Esophagus muscularis mucosa (tissue), 4 donors: ENCODE measurements at regions not wholly inside any gene's neighbourhood (a gene's known extent, or its start where the extent isn't known, plus 50 kb on each side); places are given as distances from the start of the nearest gene placed in this dataset.

Source experiments
- DNase-seq: peaks from one replicate; pipeline ENCODE4 v3.0.0-alpha.2; 2017; ENCODE audit errors: extremely low spot score
- H3K27ac ChIP-seq, 4 donors: fragments of 200-600 bp; sonication (generic); replicated peaks in 1 of 4; 1 replicate in 3 of 4; 2 replicates in 1 of 4; pipeline ENCODE4 v1.5.1; 2016 to 2019; ENCODE audit warnings: mild to moderate bottlenecking in 1 of 4
- H3K27me3 ChIP-seq, 4 donors: fragments of 200-600 bp; sonication (generic); one replicate each; pipeline versions ENCODE4 v1.5.1 to v1.6.0; 2016 to 2019
- H3K36me3 ChIP-seq, 4 donors: fragments of 200-600 bp; sonication (generic); one replicate each; pipeline ENCODE4 v1.5.1; 2016 to 2019
- H3K4me1 ChIP-seq, 4 donors: fragments of 200-600 bp; sonication (generic); one replicate each; pipeline ENCODE4 v1.5.1; 2016 to 2019
- H3K4me3 ChIP-seq, 4 donors: fragments of 200-600 bp; sonication (generic); 1 replicate in 2 of 4; 2 replicates in 2 of 4; pipeline ENCODE4 v1.5.1; 2016 to 2019; ENCODE audit warnings: mild to moderate bottlenecking in 4 of 4, moderate library complexity in 1 of 4
- H3K9me3 ChIP-seq, 4 donors: fragments of 200-600 bp; sonication (generic); 1 replicate in 3 of 4; 2 replicates in 1 of 4; pipeline ENCODE4 v1.5.1; 2016 to 2019
- EP300 ChIP-seq: sonication (generic); formaldehyde crosslinking; IDR thresholded peaks from one replicate; pipeline ENCODE4 v1.6.1; 2017; ENCODE audit warnings: antibody characterized with exemption
- POLR2A ChIP-seq: fragments of 450-650 bp; IDR thresholded peaks from one replicate; pipeline ENCODE4 v1.6.1; 2017; ENCODE audit warnings: antibody characterized with exemption, moderate library complexity, mild to moderate bottlenecking, low read depth
- POLR2AphosphoS5 ChIP-seq, 2 donors: sonication (generic); formaldehyde crosslinking; IDR thresholded peaks; one replicate each; pipeline ENCODE4 v1.6.1; 2017; ENCODE audit warnings: antibody characterized with exemption in 2 of 2
- WGBS: methylation state at CpG from one replicate; pipeline ENCODE4 v1.1.5; 2018; 5-methylcytosine and 5-hydroxymethylcytosine counted together
- intact Hi-C: fragments of 100-400 bp; cut with DNase I; formaldehyde crosslinking; loops from one replicate; pipeline ENCODE4 v1.15.1; 2023
- TF ChIP-seq, protein P1 (sequence below), 3 experiments: fragments of 200-600 bp in 2 of 3; fragments of 450-650 bp in 1 of 3; sonication (generic) in 2 of 3; IDR thresholded peaks; one replicate each; pipeline ENCODE4 v1.5.1; 2017 to 2019; ENCODE audit warnings: antibody characterized with exemption in 3 of 3, mild to moderate bottlenecking in 2 of 3, moderate library complexity in 1 of 3

DNA sequence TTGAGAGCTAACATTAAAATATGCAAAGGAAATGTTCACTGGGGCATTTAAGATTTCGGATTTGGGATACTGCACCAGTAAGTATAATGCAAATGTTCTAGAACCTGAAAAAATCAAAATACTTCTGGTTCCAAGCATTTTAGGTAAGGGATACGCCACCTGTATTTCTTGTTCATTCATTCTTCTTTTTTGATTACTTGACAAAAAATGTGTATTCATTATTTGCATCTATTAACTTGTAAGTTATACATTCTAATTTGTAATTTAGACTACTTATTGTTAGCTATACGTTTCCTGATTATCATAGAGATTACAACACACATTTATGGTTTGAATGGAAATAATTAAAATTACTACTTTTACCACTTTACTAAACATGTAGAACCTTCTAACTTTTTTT is 486.9 kb downstream of the SOX5 start:
- Histone ChIP-seq H3K4me3 (no peak overlapping the region), H3K4me1 (no peaks in the 10 kb centered on the region), H3K36me3 (no peaks in the 10 kb centered on the region), H3K27ac (no peak overlapping the region), H3K9me3 (peaks cover 0 to 34% (median 12%) of the 10 kb centered on the region in 4 donors), H3K27me3 (no peaks in the 10 kb centered on the region)
- intact Hi-C loops = no loop called here
- TF ChIP-seq POLR2A (no peak), POLR2AphosphoS5 (IDR thresholded peaks at IDR 0.05) (no peak), EP300 (no peak)
- TF ChIP-seq, protein P1, sequence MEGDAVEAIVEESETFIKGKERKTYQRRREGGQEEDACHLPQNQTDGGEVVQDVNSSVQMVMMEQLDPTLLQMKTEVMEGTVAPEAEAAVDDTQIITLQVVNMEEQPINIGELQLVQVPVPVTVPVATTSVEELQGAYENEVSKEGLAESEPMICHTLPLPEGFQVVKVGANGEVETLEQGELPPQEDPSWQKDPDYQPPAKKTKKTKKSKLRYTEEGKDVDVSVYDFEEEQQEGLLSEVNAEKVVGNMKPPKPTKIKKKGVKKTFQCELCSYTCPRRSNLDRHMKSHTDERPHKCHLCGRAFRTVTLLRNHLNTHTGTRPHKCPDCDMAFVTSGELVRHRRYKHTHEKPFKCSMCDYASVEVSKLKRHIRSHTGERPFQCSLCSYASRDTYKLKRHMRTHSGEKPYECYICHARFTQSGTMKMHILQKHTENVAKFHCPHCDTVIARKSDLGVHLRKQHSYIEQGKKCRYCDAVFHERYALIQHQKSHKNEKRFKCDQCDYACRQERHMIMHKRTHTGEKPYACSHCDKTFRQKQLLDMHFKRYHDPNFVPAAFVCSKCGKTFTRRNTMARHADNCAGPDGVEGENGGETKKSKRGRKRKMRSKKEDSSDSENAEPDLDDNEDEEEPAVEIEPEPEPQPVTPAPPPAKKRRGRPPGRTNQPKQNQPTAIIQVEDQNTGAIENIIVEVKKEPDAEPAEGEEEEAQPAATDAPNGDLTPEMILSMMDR (IDR thresholded peaks at IDR 0.05) = no peak
- 51% methylated on average over 3 of the region's 3 CpGs for WGBS
- DNase-seq = no peak

DNA sequence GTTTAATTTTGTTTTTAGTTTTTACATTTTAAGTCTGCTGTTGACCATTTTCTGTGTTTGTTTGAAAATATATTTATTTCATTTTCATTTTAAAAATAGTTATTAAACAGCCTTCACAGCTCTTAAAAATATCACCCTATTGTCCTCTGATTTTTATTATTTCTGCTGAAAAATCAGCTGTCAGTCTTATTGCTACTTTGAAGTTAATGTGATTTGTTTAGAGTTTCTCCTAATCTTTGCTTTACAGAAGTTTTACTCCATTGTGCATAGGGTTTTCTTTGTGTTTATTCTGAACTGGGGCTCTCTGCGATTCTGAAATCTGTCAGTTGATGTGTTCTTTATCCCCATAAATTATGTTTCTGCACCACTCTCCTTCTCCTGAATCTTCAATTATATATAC is 486.3 kb downstream of the SOX5 start:
- no peak for DNase-seq
- WGBS = 77% methylated on average over 1 of the region's 1 CpG
- H3K4me1 ChIP-seq = no peaks in the 10 kb centered on the region
- peaks cover 0 to 34% (median 12%) of the 10 kb centered on the region in 4 donors for H3K9me3 ChIP-seq
- no peak overlapping the region for H3K27ac ChIP-seq
- intact Hi-C loops = no loop called here
- TF ChIP-seq POLR2A (no peak), EP300 (no peak), POLR2AphosphoS5 (IDR thresholded peaks at IDR 0.05) (no peak)
- TF ChIP-seq, protein P1 (IDR thresholded peaks at IDR 0.05) = no peak
- H3K36me3 ChIP-seq = no peaks in the 10 kb centered on the region
- H3K4me3 ChIP-seq = no peak overlapping the region
- no peaks in the 10 kb centered on the region for H3K27me3 ChIP-seq

DNA sequence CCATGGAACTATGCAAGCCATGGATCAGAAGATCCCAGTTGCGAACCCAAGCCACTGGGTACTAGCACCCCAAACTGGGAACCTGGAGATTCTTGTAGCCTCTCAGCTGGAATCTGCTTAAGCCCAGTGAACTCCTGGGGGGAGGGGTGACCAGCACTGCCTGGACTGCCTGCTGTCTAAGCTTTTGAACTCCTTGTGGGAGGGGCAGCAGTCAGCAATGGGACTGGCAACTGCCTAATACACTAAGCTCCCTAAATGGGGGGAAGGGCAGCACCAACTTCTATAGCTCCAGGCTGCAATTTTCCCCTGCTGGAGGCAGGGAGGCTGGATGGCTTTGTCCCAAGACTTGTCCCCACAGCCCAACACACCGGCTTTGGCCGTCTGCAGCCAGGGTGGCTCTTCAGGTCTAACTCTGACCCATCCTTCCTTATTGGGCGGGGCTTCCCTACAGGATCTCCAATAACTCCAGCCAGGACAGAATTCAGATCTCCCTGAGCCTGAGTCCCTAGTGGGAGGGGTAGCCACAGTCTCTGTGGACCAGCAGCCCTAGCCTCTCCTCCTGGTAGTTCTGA is 485.1 kb downstream of the SOX5 start:
- TF ChIP-seq POLR2AphosphoS5 (IDR thresholded peaks at IDR 0.05) = no peak
- no peak for TF ChIP-seq EP300
- TF ChIP-seq POLR2A = no peak
- TF ChIP-seq, protein P1 (IDR thresholded peaks at IDR 0.05) = no peak
- intact Hi-C loops = no loop called here
- H3K9me3 ChIP-seq = peaks cover 0 to 34% (median 12%) of the 10 kb centered on the region in 4 donors
- WGBS = 88% methylated on average over 3 of the region's 4 CpGs
- no peak overlapping the region for H3K27ac ChIP-seq
- DNase-seq = no peak
- no peaks in the 10 kb centered on the region for H3K27me3 ChIP-seq
- H3K4me1 ChIP-seq = no peaks in the 10 kb centered on the region
- H3K4me3 ChIP-seq = no peak overlapping the region
- H3K36me3 ChIP-seq = no peaks in the 10 kb centered on the region

DNA sequence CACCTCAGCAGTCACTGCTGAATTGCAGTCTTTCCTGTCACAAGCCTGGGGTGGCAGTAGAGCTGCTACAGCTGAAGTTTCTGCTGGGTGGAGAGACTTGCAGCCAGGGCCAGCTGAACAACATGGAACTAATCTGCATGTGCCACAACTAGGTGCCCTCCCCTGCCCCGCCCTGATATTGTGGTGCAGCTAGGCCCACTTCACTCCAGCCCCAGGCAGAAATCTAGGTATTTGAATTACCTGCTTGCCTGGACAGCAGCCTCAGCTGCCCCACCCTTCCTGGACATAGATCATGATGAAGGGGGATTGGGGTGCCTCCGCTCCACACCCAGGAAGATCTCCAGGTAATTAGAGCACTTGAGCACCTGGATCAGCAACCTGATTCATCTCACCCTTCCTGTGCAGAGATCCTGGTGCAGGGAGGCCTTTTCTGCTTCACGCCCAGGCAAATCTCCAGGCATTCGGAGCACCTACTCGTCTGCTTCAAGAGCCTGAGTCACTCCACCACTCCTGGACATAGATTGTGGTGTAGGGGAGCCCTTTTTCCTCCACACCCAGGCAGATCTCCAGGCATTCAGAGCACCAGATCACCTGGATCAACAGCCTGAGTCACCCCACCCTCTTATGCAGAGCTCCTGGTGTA is 477.0 kb downstream of the SOX5 start:
- DNase-seq = no peak
- TF ChIP-seq, protein P1 (IDR thresholded peaks at IDR 0.05) = no peak
- TF ChIP-seq POLR2A = no peak
- TF ChIP-seq POLR2AphosphoS5 (IDR thresholded peaks at IDR 0.05) = no peak
- Histone ChIP-seq H3K36me3 (no peaks in the 10 kb centered on the region), H3K9me3 (peaks cover 0 to 5% (median 1%) of the 10 kb centered on the region in 4 donors), H3K4me3 (no peak overlapping the region), H3K27me3 (no peaks in the 10 kb centered on the region), H3K4me1 (no peaks in the 10 kb centered on the region), H3K27ac (no peak overlapping the region)
- WGBS = 96% methylated on average over 4 of the region's 5 CpGs
- intact Hi-C loops = no loop called here
